Spinal cord (tissue), 9 donors: ENCODE measurements at regions not wholly inside any gene's neighbourhood (a gene's known extent, or its start where the extent isn't known, plus 50 kb on each side); places are given as distances from the start of the nearest gene placed in this dataset.
A peak's percentile ranks its signal among the peaks of the same experiment; 100 is the strongest.

Experiments used
- DNase-seq, 6 donors: peaks; one replicate each; pipeline versions ENCODE4 v3.0.0 to v3.0.0-alpha.2; 2013 to 2015; ENCODE audit warnings: low spot score in 6 of 6, low read depth in 4 of 6
- H3K27ac ChIP-seq: one replicate; pipeline ENCODE4 v1.5.1; 2013; ENCODE audit warnings: low read depth, low read length, control low read depth
- H3K27me3 ChIP-seq: one replicate; pipeline ENCODE4 v1.6.1; 2013; ENCODE audit warnings: low read length; ENCODE audit not compliant: control insufficient read depth, insufficient read depth
- H3K36me3 ChIP-seq: one replicate; pipeline ENCODE4 v1.6.1; 2013; ENCODE audit warnings: low read length; ENCODE audit not compliant: control insufficient read depth, insufficient read depth
- H3K4me1 ChIP-seq: one replicate; pipeline ENCODE4 v1.6.1; 2013; ENCODE audit warnings: low read length; ENCODE audit not compliant: control insufficient read depth, insufficient read depth
- H3K4me3 ChIP-seq: one replicate; pipeline ENCODE4 v1.5.1; 2013; ENCODE audit warnings: low read depth, low read length, control low read depth
- H3K9me3 ChIP-seq: one replicate; pipeline ENCODE4 v1.6.1; 2013; ENCODE audit warnings: low read length; ENCODE audit not compliant: control insufficient read depth, insufficient read depth
- WGBS: methylation state at CpG from one replicate; pipeline ENCODE4 v1.1.5; 2013; ENCODE audit warnings: missing lambda C conversion rate; ENCODE audit not compliant: insufficient coverage; 5-methylcytosine and 5-hydroxymethylcytosine counted together
- donor health status: healthy.

DNA sequence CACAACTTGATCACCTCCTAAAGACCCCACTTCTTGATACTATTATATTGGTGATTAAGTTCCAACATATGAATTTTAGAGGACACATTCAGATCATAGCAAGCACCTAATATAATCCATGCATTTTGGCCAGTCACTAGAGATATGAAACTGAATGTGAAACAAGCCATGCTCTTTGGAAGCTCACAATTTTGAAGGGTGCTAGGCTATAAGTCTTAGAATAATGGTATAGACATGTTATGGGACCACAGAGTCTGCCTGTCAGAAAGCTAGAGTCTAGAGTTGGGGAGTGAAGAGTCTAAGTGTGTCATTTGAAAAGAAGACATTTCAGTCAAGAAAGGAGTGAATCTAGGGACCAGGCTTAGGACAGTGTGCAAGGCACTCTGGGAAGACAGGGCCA lies 186.4 kb upstream of the SLC24A5 start:
- Histone ChIP-seq H3K4me1 (peaks cover 3% of the 10 kb centered on the region), H3K4me3 (no peak overlapping the region), H3K9me3 (no peaks in the 10 kb centered on the region), H3K27me3 (no peaks in the 10 kb centered on the region), H3K36me3 (no peaks in the 10 kb centered on the region), H3K27ac (no peak overlapping the region)
- no peak for DNase-seq

DNA sequence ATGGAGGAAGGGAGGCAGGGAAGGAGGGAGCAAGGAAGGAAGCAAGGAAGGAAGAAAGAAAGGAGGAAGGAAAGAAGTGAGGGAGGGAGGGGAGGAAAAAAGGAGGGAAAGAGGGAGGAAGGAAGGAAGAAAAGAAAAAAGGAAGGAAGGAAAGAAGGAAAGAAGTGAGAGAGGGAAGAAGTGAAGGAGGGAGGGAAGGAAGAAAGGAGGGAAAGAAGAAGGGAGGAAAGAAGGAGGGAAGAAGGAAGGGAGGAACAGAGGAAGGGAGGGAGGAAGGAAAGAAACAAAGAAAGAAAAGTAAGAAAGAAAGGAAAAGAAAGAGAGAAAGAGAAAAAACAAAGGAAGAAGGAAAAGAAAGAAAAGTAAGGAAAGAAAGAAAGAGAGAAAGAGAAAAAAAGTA lies 183.0 kb upstream of the SLC24A5 start:
- Histone ChIP-seq H3K27me3 (no peaks in the 10 kb centered on the region), H3K9me3 (no peaks in the 10 kb centered on the region), H3K36me3 (no peaks in the 10 kb centered on the region), H3K4me1 (no peaks in the 10 kb centered on the region), H3K27ac (no peak overlapping the region), H3K4me3 (no peak overlapping the region)
- DNase-seq: no peak

DNA sequence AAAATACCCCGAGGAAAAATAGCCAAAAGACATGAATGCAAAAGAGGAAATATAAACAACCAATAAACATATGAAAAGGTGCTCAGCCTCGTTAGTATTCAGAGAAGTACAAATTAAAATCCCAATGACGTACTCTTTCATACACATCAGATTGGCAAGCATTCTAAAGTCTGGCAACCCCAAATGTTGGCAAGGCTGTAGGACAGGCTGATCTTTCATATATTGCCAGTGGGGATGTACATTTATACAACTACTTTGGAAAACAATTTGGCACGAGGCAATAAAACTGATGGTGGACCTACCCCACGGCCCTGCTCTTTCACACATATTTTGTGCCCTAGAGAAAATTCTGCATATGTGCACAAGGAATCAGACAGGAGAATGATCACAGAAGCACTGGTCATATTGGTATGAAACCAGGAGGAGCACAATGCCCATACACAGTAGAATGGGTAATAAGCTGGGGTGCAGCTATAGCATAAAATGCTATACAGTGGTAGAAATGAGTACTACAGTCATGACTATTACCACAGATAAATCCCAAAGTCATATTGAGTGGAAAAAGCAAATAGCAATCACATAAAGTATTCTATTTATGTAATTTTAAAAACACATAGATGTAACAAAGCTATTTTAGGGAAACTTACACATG lies 176.0 kb upstream of the SLC24A5 start:
- Histone ChIP-seq H3K27me3 (no peaks in the 10 kb centered on the region), H3K4me1 (no peaks in the 10 kb centered on the region), H3K27ac (no peak overlapping the region), H3K4me3 (no peak overlapping the region), H3K9me3 (no peaks in the 10 kb centered on the region), H3K36me3 (no peaks in the 10 kb centered on the region)
- DNase-seq: peak in 2 of 6 donors; percentile 27 to 78
- no CpG with 5 or more reads among the region's 5 CpGs for WGBS

DNA sequence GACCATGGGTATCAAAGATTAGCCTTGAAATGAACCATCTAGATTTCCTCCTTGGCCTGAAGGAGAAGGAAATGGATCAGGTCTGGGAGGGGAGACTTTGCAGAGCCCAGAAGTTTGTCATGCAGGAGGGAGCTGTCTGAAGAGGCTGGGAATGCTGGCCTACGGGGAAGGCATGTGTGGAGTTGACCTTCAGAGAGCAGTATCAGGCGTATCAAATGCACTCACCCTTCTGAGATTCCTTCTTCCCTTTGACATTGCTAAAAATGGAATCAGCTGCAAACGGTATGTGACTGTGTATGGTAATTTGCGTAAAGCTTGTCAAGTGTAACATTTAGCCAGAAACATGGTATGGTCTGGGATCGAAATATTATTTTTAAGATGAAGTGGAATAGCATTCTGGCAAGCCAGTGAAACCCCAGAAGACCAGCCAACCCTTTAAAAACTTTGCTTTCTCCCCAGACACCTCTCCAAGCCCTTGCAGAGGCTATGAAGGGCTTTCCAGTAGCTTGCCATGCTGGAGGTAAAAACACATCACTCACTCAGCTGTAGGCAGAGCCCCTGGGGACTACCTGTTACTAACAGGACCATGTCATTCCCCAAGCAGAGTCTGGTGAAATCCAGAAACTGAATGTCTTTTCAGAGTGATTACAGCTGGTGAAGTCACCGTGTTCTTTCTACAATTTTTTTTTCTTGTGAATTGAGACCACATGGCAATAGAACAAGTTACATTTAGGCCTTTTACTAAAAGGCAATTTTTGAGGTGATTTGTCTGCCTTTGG lies 174.7 kb upstream of the SLC24A5 start:
- no peaks in the 10 kb centered on the region for H3K27me3 ChIP-seq
- H3K4me1 ChIP-seq: no peaks in the 10 kb centered on the region
- WGBS: 84% methylated on average over 2 of the region's 6 CpGs
- H3K27ac ChIP-seq: no peak overlapping the region
- no peaks in the 10 kb centered on the region for H3K36me3 ChIP-seq
- DNase-seq: no peak
- H3K9me3 ChIP-seq: no peaks in the 10 kb centered on the region
- no peak overlapping the region for H3K4me3 ChIP-seq

DNA sequence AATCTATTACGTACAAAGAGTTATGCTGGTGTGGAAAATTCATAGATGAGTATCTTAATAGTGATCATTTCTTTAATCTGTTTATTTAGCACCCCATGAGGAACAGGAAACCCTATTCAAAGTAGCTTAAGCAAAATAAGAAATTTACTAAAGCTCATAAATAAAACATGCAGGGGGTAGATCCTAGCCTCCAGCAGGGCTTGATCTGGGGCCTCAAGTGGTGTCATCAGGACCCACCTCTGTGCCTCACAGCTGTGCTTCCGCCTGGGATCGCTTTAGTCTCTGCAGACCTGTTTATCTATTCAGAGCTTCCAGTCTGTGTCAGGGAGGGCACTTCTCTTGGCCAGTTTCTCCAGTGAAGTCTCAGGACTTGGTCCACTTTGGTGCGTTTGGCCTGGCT lies 171.0 kb upstream of the SLC24A5 start:
- DNase-seq: no peak
- Histone ChIP-seq H3K9me3 (no peaks in the 10 kb centered on the region), H3K36me3 (no peaks in the 10 kb centered on the region), H3K27ac (no peak overlapping the region), H3K4me1 (no peaks in the 10 kb centered on the region), H3K27me3 (no peaks in the 10 kb centered on the region), H3K4me3 (no peak overlapping the region)
- 83% methylated on average over 3 of the region's 4 CpGs for WGBS

DNA sequence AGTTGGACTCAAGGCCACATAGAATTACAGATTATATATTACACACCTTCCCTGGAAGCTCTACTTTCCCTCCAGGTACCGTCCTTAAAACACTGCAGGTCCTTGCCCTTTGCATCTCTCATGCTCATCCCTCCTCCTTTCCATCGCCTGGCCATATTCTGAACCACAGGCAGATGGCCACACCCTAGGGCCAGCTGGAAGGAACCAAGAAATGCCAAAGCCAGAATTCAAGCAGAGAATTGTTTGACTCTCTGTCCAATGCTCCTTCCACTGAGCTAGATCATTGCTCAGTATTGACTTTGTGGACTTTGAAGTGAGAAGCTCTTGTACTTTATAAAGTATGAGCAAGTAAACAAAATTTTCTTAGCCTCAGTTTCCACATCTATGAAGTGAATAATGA lies 170.3 kb upstream of the SLC24A5 start:
- Histone ChIP-seq H3K27ac (no peak overlapping the region), H3K9me3 (no peaks in the 10 kb centered on the region), H3K4me1 (no peaks in the 10 kb centered on the region), H3K27me3 (no peaks in the 10 kb centered on the region), H3K36me3 (no peaks in the 10 kb centered on the region), H3K4me3 (no peak overlapping the region)
- DNase-seq: no peak
- 90% methylated on average over 2 of the region's 2 CpGs for WGBS

DNA sequence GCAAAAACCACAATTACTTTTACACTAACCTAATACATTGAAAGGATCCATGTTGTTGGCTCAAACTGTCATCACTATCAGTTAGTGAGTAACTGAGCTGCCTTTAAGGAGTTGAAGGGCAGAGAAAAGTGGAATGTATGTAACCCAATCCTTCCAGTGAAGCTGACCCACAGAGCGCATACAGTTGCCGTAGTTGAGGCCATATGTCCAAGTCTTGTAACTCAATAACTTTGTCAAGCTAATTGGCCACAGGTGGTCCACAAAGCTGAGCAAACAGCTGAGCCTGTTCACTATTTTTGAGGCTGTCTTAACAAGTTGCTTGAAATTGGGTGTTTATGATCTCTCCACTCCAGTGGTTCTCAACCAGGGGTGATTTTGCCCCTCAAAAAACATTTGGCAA lies 169.0 kb upstream of the SLC24A5 start:
- Histone ChIP-seq H3K36me3 (no peaks in the 10 kb centered on the region), H3K4me3 (no peak overlapping the region), H3K27me3 (no peaks in the 10 kb centered on the region), H3K4me1 (no peaks in the 10 kb centered on the region), H3K9me3 (no peaks in the 10 kb centered on the region), H3K27ac (no peak overlapping the region)
- WGBS: 90% methylated on average over 2 of the region's 2 CpGs
- DNase-seq: no peak

DNA sequence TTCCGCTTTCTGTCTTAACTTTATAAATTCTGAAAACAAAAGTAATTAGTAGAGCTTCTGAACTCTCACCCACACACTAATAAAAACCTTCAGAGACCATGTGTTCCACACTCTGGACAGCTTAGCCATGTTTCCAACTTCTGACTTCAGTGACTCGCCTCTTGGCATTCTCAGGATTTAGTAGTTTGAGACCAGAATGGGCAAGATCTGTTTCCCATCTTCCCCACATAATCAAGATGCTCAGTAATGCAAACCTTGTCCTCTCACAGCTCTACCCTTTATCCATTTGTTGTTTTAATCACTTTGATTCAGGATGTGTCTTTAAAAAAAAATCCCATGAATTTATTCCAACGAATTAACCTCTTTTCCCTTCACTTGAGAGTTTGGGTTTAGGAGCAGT lies 166.6 kb upstream of the SLC24A5 start:
- Histone ChIP-seq H3K9me3 (no peaks in the 10 kb centered on the region), H3K36me3 (no peaks in the 10 kb centered on the region), H3K4me1 (no peaks in the 10 kb centered on the region), H3K4me3 (no peak overlapping the region), H3K27me3 (no peaks in the 10 kb centered on the region), H3K27ac (no peak overlapping the region)
- no peak for DNase-seq
- WGBS: 60% methylated on average over 1 of the region's 3 CpGs

DNA sequence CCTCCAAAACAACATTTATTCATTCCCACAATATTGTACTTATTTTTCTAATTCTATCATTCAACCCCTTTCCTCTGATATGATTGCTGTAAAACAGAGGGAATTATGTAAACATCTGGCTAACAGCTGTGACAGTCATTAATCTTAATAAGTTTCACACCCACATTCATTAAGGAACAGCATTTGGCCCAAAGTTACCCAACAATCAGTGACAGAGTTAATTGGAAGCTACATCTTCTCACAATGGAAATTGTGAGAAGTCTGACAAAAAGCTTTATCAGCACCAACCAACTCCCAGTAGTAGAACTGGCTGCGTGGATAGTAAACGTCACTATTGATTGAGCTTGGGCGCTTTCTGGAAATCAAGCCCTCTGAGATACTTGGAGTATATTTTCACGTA lies 165.8 kb upstream of the SLC24A5 start:
- Histone ChIP-seq H3K36me3 (no peaks in the 10 kb centered on the region), H3K27ac (no peak overlapping the region), H3K9me3 (no peaks in the 10 kb centered on the region), H3K4me1 (no peaks in the 10 kb centered on the region), H3K4me3 (no peak overlapping the region), H3K27me3 (no peaks in the 10 kb centered on the region)
- WGBS: no CpG with 5 or more reads among the region's 4 CpGs
- DNase-seq: peak in 1 of 6 donors; percentile 72
